HG03342 (cell line): ENCODE measurements at regions not wholly inside any gene's neighbourhood (a gene's known extent, or its start where the extent isn't known, plus 50 kb on each side); places are given as distances from the start of the nearest gene placed in this dataset.

Experiments used
- ATAC-seq: cut with Tn5 transposase; IDR thresholded peaks from one replicate; pipeline ENCODE4 v1.9.1; 2021; ENCODE audit warnings: mild to moderate bottlenecking, moderate library complexity; ENCODE audit not compliant: unreplicated experiment

GRCh38 chrX:124981420-124981819 lies 338.3 kb upstream of the TEX13C start:
- no peak for ATAC-seq

DNA sequence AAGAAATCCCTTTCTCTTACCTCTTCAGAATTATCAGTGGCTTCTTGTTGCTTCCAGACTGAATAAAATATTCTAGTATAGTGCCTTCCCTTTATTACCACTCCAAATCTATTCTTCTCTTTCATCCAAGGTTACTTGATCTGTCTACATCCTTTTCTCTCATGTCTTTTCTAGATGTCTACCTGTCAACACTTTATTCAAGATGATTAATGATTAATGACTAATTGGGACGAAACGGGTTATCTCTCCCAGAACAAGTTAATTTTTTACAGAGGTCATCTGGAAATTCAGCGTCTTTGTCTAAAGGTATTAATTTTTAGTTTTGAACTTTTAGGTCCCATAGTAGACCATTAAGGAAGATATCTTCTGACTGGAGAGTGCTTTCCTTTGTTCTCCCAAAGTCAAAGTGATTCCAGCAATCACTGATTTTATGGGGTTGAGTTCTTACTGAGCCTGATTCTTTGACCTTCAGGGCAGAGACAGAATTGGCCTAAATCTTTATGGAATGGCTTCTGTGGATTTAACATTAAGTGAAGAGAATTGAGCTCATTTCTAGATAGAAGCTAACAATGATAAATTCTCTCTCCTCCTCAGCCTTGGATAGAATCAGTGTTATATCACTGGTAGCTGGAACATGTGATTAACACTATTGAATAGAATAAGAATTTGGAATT lies 335.4 kb upstream of the TEX13C start:
- no peak for ATAC-seq

- ATAC-seq, result no peak
Observed at GRCh38 chrX:124986284-124986683, 333.4 kb upstream of the TEX13C start.

DNA sequence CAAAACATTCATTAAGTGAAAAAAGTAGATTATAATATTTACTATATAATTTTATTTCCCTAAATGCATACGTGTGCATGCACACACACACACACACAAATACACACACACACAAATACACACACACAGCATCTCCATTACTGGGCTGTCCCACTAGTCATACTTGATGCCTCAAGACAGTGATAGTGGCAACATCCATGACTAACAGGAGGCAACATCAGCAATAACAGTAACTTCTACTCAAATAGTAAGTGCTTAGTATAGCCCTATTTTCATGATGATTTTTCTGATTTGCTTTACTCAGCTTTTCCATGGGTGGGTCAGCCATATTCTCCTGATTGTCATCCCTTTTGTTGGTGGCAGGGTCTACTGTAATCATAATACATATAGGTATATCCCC lies 325.9 kb upstream of the TEX13C start:
- ATAC-seq, result no peak

GRCh38 chrX:124994404-124994803 lies 325.3 kb upstream of the TEX13C start:
- ATAC-seq, result no peak

GRCh38 chrX:125003746-125004446 lies 315.8 kb upstream of the TEX13C start:
- no peak for ATAC-seq

- ATAC-seq, result no peak
Observed at GRCh38 chrX:125004799-125005198, 314.9 kb upstream of the TEX13C start.

DNA sequence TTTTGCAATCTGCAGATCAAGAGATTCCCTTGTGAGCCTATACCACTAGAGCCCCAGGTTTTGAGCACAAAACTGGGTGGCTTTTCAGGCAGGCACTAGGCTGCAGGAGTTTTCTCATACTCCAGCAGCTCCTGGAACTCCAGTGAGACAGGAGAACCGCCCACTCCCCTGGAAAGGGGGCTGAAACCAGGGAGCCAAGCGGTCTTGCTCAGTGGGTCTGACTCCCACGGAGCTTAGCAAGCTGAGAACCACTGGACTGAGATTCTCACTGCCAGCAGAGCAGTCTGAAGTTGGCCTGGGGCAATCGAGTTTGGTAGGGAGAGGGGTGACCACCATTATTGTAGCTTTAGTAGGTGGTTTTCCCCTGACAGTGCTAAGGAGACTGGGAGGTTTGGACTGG lies 313.8 kb upstream of the TEX13C start:
- no peak for ATAC-seq

GRCh38 chrX:125006704-125007103 lies 313.0 kb upstream of the TEX13C start:
- ATAC-seq, result no peak

GRCh38 chrX:125012585-125012984 lies 307.1 kb upstream of the TEX13C start:
- no peak for ATAC-seq

GRCh38 chrX:125029131-125029530 lies 290.5 kb upstream of the TEX13C start:
- no peak for ATAC-seq
